Nephron (organoid): ENCODE measurements at regions not wholly inside any gene's neighbourhood (a gene's known extent, or its start where the extent isn't known, plus 50 kb on each side); places are given as distances from the start of the nearest gene placed in this dataset.
A peak's percentile ranks its signal among the peaks of the same experiment; 100 is the strongest.

Experiments
- H3K27ac Mint-ChIP-seq, 3 experiments: 2 replicates each; pipeline ENCODE4 v1.8.0; 2020; ENCODE audit warnings: mixed read lengths in 3 of 3, mild to moderate bottlenecking in 2 of 3, moderate library complexity in 1 of 3
- H3K27me3 Mint-ChIP-seq: 2 replicates; pipeline ENCODE4 v1.8.0; 2021; ENCODE audit warnings: low read depth, mild to moderate bottlenecking, moderate library complexity, mixed read lengths
- H3K36me3 Mint-ChIP-seq: 2 replicates; pipeline ENCODE4 v1.8.0; 2020; ENCODE audit warnings: low read depth, mixed read lengths
- H3K4me1 Mint-ChIP-seq: 2 replicates; pipeline ENCODE4 v1.8.0; 2020; ENCODE audit warnings: mixed read lengths
- H3K4me3 Mint-ChIP-seq, 3 experiments: 2 replicates each; pipeline ENCODE4 v1.8.0; 2020; ENCODE audit warnings: mild to moderate bottlenecking in 3 of 3, mixed read lengths in 3 of 3, moderate library complexity in 2 of 3
- H3K9me3 Mint-ChIP-seq: 2 replicates; pipeline ENCODE4 v1.8.0; 2020; ENCODE audit warnings: mixed read lengths
- CTCF ChIP-seq, 3 experiments: fragments of 200-600 bp; sonication (generic); IDR thresholded peaks; one replicate each; pipeline ENCODE4 v1.5.0; 2021; ENCODE audit warnings: antibody characterized with exemption in 3 of 3; ENCODE audit not compliant: unreplicated experiment in 3 of 3

GRCh38 chr2:189369566-189369965, 71.7 kb upstream of the WDR75 start:
- H3K27ac Mint-ChIP-seq, result no peak overlapping the region
- no peak for TF ChIP-seq CTCF (IDR thresholded peaks at IDR 0.05; ENCODE audit: unreplicated experiment in 3 of 3)
- peaks cover 6% of the 10 kb centered on the region for H3K4me1 Mint-ChIP-seq
- H3K27me3 Mint-ChIP-seq, result no peaks in the 10 kb centered on the region
- H3K9me3 Mint-ChIP-seq, result no peaks in the 10 kb centered on the region
- H3K36me3 Mint-ChIP-seq, result no peaks in the 10 kb centered on the region
- H3K4me3 Mint-ChIP-seq, result no peak overlapping the region

GRCh38 chr2:189370719-189371118, 70.6 kb upstream of the WDR75 start:
- no peak overlapping the region for H3K27ac Mint-ChIP-seq

GRCh38 chr2:189372688-189373257, 68.5 kb upstream of the WDR75 start:
- Mint-ChIP-seq H3K4me3 (no peak overlapping the region), H3K36me3 (no peaks in the 10 kb centered on the region), H3K27ac (peak overlapping the region in 1 of 3 experiments; percentile 60), H3K4me1 (peaks cover 11% of the 10 kb centered on the region), H3K9me3 (no peaks in the 10 kb centered on the region), H3K27me3 (no peaks in the 10 kb centered on the region)
- no peak for TF ChIP-seq CTCF (IDR thresholded peaks at IDR 0.05; ENCODE audit: unreplicated experiment in 3 of 3)

More at GRCh38 chr2:189370719-189371118, 70.6 kb upstream of the WDR75 start:
- Mint-ChIP-seq H3K4me1 (peaks cover 6% of the 10 kb centered on the region), H3K27me3 (no peaks in the 10 kb centered on the region), H3K4me3 (no peak overlapping the region), H3K9me3 (no peaks in the 10 kb centered on the region), H3K36me3 (no peaks in the 10 kb centered on the region)
- TF ChIP-seq CTCF (IDR thresholded peaks at IDR 0.05; ENCODE audit: unreplicated experiment in 3 of 3), result no peak

- Mint-ChIP-seq H3K9me3 (no peaks in the 10 kb centered on the region), H3K36me3 (no peaks in the 10 kb centered on the region), H3K4me1 (peaks cover 16% of the 10 kb centered on the region), H3K27ac (no peak overlapping the region), H3K4me3 (no peak overlapping the region), H3K27me3 (no peaks in the 10 kb centered on the region)
- no peak for TF ChIP-seq CTCF (IDR thresholded peaks at IDR 0.05; ENCODE audit: unreplicated experiment in 3 of 3)
Observed at GRCh38 chr2:189374481-189374880, 66.8 kb upstream of the WDR75 start.

- TF ChIP-seq CTCF (IDR thresholded peaks at IDR 0.05; ENCODE audit: unreplicated experiment in 3 of 3), result no peak
- no peaks in the 10 kb centered on the region for H3K9me3 Mint-ChIP-seq
- H3K4me1 Mint-ChIP-seq, result peaks cover 21% of the 10 kb centered on the region
- H3K4me3 Mint-ChIP-seq, result no peak overlapping the region
- no peaks in the 10 kb centered on the region for H3K27me3 Mint-ChIP-seq
- peak overlapping the region in 1 of 3 experiments; percentile 3 for H3K27ac Mint-ChIP-seq
- H3K36me3 Mint-ChIP-seq, result no peaks in the 10 kb centered on the region
Observed at GRCh38 chr2:189375842-189376241, 65.4 kb upstream of the WDR75 start.

- no peak for TF ChIP-seq CTCF (IDR thresholded peaks at IDR 0.05; ENCODE audit: unreplicated experiment in 3 of 3)
- Mint-ChIP-seq H3K36me3 (no peaks in the 10 kb centered on the region), H3K4me1 (peaks cover 15% of the 10 kb centered on the region), H3K27me3 (no peaks in the 10 kb centered on the region), H3K27ac (peak overlapping the region; percentile 23 to 89 (median 67)), H3K4me3 (no peak overlapping the region), H3K9me3 (no peaks in the 10 kb centered on the region)
Observed at GRCh38 chr2:189379287-189379630, 62.0 kb upstream of the WDR75 start.
